GM18870 (cell line): ENCODE measurements at regions not wholly inside any gene's neighbourhood (a gene's known extent, or its start where the extent isn't known, plus 50 kb on each side); places are given as distances from the start of the nearest gene placed in this dataset.

Experiments used
- ATAC-seq: cut with Tn5 transposase; IDR thresholded peaks from one replicate; pipeline ENCODE4 v1.9.1; 2021; ENCODE audit warnings: moderate library complexity; ENCODE audit not compliant: unreplicated experiment

GRCh38 chr22:49535126-49535525 is 292.5 kb downstream of the BRD1 start:
- no peak for ATAC-seq

GRCh38 chr22:49534386-49534785 is 293.3 kb downstream of the BRD1 start:
- ATAC-seq = no peak

- ATAC-seq = no peak
These were observed 293.8 kb downstream of the BRD1 start for GRCh38 chr22:49533886-49534285.

- no peak for ATAC-seq
These were observed 294.5 kb downstream of the BRD1 start for GRCh38 chr22:49532869-49533802.

GRCh38 chr22:49531368-49531791 is 296.3 kb downstream of the BRD1 start:
- no peak for ATAC-seq

- no peak for ATAC-seq
These were observed 296.9 kb downstream of the BRD1 start for GRCh38 chr22:49530671-49531367.

- no peak for ATAC-seq
These were observed 299.3 kb downstream of the BRD1 start for GRCh38 chr22:49528420-49528720.

- ATAC-seq = no peak
These were observed 299.9 kb downstream of the BRD1 start for GRCh38 chr22:49527611-49528419.

- ATAC-seq = no peak
These were observed 301.7 kb downstream of the BRD1 start for GRCh38 chr22:49525801-49526535.

GRCh38 chr22:49525360-49525759 is 302.3 kb downstream of the BRD1 start:
- ATAC-seq = no peak

GRCh38 chr22:49524362-49524761 is 303.3 kb downstream of the BRD1 start:
- no peak for ATAC-seq

- ATAC-seq = no peak
These were observed 304.2 kb downstream of the BRD1 start for GRCh38 chr22:49523374-49524008.

GRCh38 chr22:49522582-49523373 is 304.9 kb downstream of the BRD1 start:
- no peak for ATAC-seq

- ATAC-seq = no peak
These were observed 305.9 kb downstream of the BRD1 start for GRCh38 chr22:49521787-49522224.

- ATAC-seq = no peak
These were observed 308.4 kb downstream of the BRD1 start for GRCh38 chr22:49519117-49519737.

GRCh38 chr22:49518436-49518970 is 309.2 kb downstream of the BRD1 start:
- no peak for ATAC-seq

GRCh38 chr22:49517667-49518185 is 309.9 kb downstream of the BRD1 start:
- no peak for ATAC-seq

GRCh38 chr22:49517211-49517610 is 310.5 kb downstream of the BRD1 start:
- ATAC-seq = no peak
